NCI-H345 (cell line): ENCODE measurements at regions not wholly inside any gene's neighbourhood (a gene's known extent, or its start where the extent isn't known, plus 50 kb on each side); places are given as distances from the start of the nearest gene placed in this dataset.

ENCODE experiments used
- DNase-seq: peaks from one replicate; lab custom pipeline; 2025; lab: John Stamatoyannopoulos, UW

DNA sequence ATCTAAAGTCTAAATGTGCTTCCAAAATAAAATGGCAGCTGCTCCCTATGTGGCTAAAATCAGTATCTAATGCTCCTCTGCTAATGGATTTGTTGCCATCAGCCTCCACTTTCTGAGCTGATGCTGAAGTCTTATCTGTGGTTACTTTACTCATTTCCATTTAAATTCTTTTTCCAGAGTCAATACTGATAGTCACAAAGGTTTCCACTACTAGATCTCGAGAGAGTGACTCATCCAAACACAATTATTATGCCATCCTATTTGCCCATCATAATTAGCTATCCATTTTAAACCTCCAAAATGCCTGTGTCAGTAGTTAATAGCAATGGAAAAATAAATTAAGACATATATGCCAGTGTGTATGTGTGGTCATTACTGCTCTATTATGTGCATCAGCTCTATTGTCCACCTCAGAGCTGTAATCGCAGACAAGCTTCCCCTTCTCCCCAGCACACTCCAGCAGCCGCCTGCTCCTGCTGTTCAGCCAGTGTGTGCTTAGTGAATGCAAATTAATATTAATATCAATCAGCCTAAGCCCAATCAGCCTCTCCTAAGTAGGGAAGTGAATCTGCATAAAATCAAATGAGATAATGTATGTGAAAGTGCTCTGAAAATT is 199.8 kb upstream of the ZIC3 start:
- DNase-seq = no peak

- DNase-seq = no peak
These were observed 202.4 kb upstream of the ZIC3 start for GRCh38 chrX:137363559-137363958.

DNA sequence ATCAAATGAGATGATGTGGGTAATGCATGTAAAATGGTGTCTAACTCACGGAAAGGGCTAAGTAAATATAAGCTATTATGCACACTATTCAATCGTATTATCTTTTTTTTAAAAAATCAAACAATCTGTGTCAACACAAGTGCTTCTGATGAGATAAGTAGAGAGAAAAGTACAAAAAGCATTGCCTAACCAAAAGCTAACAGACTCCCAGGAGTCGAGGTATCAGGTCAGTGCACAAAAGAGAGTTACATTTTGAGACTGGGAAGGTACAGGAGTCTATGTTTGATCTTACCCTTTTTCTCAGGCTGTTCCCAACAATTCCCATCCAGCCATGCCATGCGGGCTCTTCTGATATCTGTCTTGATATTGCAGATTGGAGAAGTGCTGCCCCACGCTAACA is 203.3 kb upstream of the ZIC3 start:
- DNase-seq = no peak

DNA sequence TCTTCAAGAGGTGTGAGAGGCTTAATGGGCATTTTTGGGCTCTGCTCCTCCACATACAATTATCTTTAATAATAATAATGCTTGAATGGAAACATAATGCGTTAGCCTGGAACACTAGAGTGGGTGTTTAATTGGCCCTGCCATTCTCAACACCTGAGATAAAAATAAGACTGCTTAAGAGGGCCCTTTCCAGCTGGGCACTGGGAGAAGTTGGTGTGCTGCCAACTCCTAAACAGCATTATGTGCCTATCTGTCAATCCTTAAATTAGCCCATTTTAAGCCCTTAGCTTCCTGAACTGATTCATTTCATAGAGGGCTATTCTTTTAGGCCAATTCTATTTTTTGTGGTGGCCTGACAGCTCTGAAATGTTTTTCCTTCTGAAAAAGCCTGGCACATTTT is 211.1 kb upstream of the ZIC3 start:
- no peak for DNase-seq

DNA sequence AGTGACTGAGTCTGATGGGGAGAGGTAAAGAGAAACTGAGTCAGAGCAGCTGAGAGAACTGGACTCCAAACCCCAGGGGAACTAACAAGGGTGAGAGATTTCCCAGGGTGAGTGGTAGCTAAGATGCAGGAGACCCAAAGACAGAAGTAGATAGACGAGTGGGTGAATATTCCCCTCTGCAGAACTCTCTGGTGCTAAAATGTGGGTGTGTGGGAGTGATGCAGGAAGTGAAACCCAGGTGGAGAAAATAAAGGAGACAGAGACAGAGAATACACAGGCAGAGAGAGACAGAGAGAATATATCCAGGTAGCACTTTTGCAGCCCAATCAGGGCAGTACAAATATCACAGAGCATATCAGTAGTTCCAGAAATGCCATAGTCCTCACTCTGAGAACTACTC is 212.5 kb upstream of the ZIC3 start:
- no peak for DNase-seq

DNA sequence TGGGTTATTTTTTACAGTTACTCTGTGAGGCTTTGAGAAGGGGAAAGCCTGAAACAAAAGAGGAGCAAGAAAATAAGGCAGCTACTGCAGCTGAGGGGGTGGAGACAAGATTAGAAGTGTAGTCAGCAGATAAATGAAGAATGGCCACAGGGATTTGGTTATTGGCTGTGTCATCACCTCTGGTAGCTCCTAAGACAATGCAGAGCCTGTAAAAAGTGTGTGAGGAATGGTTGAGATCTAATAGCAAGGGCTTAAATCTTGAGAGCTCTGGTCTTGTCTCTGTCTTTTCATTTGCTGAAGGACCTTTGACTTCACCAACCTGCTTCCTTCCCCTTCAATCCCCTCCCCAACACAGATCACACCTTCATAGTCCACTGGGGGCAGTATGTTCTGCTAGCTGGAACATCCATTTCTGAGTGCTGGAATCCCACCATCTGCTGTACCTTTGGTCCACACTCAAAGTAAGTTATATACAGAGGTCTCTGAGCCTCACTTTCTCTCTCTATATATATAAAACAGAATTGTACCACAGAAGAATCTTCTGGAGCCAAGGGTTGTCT is 213.7 kb upstream of the ZIC3 start:
- DNase-seq = no peak

- DNase-seq = no peak
These were observed 223.0 kb upstream of the ZIC3 start for GRCh38 chrX:137342969-137343368.

GRCh38 chrX:137313627-137314026 is 252.3 kb upstream of the ZIC3 start:
- no peak for DNase-seq

DNA sequence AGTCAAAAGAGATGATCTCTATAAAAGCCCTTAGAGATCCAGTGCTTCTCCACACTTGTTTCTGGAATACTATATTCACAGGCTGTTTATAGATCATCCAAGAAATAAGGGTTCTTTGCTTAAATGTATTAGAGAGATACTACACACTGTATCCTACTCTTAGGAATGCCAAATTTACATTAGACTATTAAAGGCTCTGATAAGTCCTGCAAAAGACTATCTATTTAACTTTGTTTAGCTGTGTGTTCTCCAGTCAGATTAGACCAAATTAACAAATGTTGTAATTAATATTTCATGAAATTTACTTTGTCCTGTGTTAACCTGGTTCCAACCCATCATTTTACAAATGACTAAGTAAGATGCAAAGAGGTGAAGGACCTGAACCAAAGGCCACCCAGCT is 260.5 kb upstream of the ZIC3 start:
- DNase-seq = no peak

- no peak for DNase-seq
These were observed 263.4 kb upstream of the GPR101 start for GRCh38 chrX:137297167-137297566.

DNA sequence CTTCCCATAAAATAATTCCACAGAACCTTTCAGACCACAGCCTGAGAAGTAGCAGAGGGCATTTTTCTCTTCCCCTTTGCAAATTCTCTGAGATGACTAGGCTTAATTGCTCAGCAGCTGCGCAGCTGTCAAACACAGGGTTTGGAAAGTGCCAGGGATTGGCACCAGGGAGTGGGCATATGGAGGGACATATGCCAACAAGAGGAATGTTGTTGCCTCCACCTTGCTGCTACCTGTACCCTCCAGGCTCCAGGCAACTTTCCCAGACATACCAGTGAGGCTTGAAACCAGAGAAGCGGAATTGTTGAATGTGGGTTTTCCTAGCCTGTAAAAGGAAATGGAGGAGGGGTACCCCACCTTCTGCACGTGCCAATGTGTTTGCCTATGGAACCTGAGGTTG is 256.2 kb upstream of the GPR101 start:
- no peak for DNase-seq

DNA sequence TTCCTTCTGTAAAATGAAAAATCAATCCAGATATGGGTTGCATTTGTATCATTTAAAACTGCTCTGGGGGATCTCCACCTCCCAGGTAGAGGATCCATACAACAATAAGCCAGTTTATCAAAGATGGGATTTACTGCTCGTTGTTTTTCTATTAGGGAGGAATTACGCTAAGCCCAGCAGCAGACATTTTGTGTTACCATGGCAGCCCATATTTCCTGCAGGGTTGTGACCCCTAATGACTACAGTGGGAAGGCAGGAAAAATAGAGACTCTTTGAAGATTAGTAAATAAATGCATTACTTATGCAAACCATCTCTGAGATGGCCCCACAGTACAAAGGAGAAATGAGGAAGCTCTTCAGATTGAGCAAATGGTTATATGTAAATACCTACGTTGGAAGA is 253.4 kb upstream of the GPR101 start:
- no peak for DNase-seq

DNA sequence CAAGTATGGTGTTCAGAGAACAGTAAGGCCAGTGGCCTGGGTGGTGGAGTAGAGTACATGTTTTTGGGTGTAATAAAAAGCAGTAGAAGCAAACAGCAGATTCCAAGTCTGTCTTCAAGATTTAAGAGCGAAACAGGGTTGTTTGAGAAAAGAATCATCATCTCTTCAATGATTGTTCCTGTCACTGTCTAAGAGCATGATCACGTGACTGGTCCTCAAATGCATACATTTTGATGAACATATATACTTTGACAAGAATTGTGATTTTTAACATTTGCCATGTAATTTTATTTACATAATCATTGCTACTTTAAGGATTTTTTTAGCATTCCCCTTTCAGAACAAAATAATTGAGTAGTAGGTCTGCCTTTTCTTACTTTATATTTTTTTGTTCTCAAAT is 252.6 kb upstream of the GPR101 start:
- no peak for DNase-seq

- DNase-seq = no peak
These were observed 245.0 kb upstream of the GPR101 start for GRCh38 chrX:137278825-137279224.

- DNase-seq = no peak
These were observed 229.6 kb upstream of the GPR101 start for GRCh38 chrX:137263374-137263773.

DNA sequence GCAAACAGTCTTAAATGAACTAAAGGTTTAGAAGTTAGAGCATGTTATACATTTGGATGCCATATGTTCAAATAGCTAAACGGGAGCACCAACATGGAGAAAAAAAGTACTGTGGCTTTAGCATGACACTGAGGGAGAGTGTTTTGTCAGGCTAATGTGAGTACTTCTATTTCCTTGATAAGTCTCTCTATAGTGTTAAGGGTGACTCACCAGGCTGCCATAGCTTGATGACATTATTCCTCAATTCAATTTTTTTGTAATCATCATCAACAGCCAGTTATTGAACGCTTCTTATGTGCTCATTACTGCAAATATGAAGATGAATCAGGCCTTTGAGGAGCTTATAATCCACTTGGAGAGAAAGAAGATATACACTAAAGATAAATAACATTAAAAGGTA is 211.4 kb upstream of the GPR101 start:
- no peak for DNase-seq

DNA sequence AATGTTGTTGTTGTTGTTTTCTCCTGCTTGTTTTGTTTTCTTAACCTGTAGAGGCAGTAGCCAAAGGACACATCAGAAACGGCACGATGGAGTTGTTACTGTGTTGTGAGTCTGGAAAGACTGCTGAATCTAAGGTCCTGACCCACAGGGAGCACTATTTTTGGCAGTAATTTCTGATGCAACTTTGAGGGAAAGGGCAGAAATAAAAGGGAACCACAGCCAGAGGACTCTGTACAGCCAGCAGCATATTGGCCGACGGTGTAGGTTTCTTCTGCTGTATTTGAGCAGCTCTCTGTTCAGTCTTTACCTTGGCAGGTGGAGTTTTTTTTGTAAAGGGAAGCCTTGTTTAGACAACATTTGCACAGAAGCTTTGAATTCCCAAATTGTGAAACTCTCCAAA is 203.0 kb upstream of the GPR101 start:
- no peak for DNase-seq

GRCh38 chrX:137234651-137235402 is 201.0 kb upstream of the GPR101 start:
- DNase-seq = no peak

DNA sequence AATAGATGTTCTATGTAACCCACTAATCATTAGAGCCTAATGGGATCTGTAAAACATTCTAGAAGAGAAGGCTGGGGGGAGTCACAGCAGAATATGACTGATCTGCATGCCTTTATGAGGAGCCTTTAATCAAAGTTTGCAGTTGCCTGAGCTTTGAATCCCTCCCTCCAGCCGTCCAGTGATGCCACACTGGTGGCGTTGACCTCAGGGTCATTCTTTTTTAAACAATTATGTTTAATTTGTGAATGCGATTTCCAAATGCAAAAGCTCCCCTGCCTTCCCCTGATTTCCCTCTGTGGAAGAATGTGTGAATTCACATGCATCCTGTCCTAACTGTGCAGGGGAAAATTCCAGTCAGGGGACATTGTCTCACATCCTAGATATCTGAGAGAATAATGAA is 199.7 kb upstream of the GPR101 start:
- DNase-seq = no peak

GRCh38 chrX:137227151-137227550 is 193.4 kb upstream of the GPR101 start:
- no peak for DNase-seq

DNA sequence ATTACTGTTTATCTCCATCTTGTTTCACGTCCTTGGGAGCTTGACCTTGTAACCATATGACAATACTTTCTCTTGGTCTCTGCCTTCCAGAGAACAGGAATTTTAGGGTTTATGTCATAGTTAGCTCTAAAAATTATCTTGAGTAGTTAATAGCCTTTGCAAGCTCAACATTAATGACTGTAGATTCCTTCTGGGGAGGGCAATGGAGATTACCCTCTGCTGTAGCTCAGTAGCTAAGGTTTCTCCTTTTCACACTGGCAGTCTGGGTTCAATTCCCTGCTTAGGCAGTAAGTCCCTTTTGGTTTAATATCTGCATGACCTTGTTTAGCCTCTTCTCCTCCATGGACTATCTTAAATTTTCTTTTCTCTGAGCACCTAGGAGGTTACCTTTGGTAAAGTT is 181.7 kb upstream of the GPR101 start:
- DNase-seq = no peak

- no peak for DNase-seq
These were observed 178.4 kb upstream of the GPR101 start for GRCh38 chrX:137212078-137212632.

- DNase-seq = no peak
These were observed 164.2 kb upstream of the GPR101 start for GRCh38 chrX:137198040-137198439.
